HCT116 (cell line): ENCODE measurements at regions not wholly inside any gene's neighbourhood (a gene's known extent, or its start where the extent isn't known, plus 50 kb on each side); places are given as distances from the start of the nearest gene placed in this dataset.

Experiments used
- ATAC-seq: fragments of 200-7000 bp; cut with Tn5 transposase; 2 replicates; pipeline ENCODE4 v1.9.1; 2020; ENCODE audit warnings: mild to moderate bottlenecking, moderate library complexity
- BruUV-seq: library from RNA; stranded (reverse); fragments of 400-500 nt; replicated peaks from 2 replicates; lab custom pipeline; 2021; lab: Mats Ljungman, UMichigan
- CTCF ChIA-PET: fragments of 300-600 bp; sonication (Branson Sonifier 250); formaldehyde crosslinking; loops from one replicate; lab custom pipeline; 2021; ENCODE audit warnings: antibody characterized with exemption; lab: Charles Lee
- POLR2A ChIA-PET: fragments of 300-600, 350-600 bp; sonication (Branson Sonifier 250); formaldehyde crosslinking; loops from one replicate; lab custom pipeline; 2021; ENCODE audit warnings: antibody characterized with exemption; lab: Charles Lee
- RAD21 ChIA-PET, 2 experiments: fragments of 300-600 bp; sonication (Branson Sonifier 250); formaldehyde crosslinking; loops; one replicate each; lab custom pipeline; 2023; ENCODE audit warnings: low total read pairs in 2 of 2; ENCODE audit not compliant: uncharacterized antibody in 2 of 2, unreplicated experiment in 2 of 2, low non-redundant PET in 1 of 2; lab: Charles Lee
- DNase-seq: peaks from one replicate; pipeline ENCODE4 v3.0.0-alpha.2; 2010; ENCODE audit warnings: low read depth, low spot score
- H2AFZ ChIP-seq: fragments of 200-600 bp; shearing (Covaris generic), sonication (generic); 2 replicates; pipeline ENCODE4 v1.6.1; 2017; ENCODE audit warnings: low read depth, mixed run types, mixed read lengths, antibody characterized with exemption, low read length; ENCODE audit not compliant: poor library complexity, severe bottlenecking
- H3K27ac ChIP-seq: 2 replicates; pipeline ENCODE4 v1.5.1; 2012; ENCODE audit warnings: low read depth, low read length
- H3K27me3 ChIP-seq: fragments of 200-600 bp; sonication (generic); 2 replicates; pipeline ENCODE4 v1.6.1; 2016; ENCODE audit warnings: mixed run types, low read length, mixed read lengths; ENCODE audit not compliant: insufficient read depth
- H3K36me3 ChIP-seq, 2 experiments: fragments of 200-500 bp in 1 of 2; fragments of 200-600 bp in 1 of 2; sonication (Bioruptor generic) in 1 of 2; sonication (generic) in 1 of 2; 2 replicates each; pipeline versions ENCODE4 v1.5.1 to v1.6.1; 2014 to 2016; ENCODE audit warnings: low read length in 2 of 2, inconsistent platforms in 1 of 2, mixed read lengths in 1 of 2, mixed run types in 1 of 2; ENCODE audit not compliant: insufficient read depth in 2 of 2, control insufficient read depth in 1 of 2
- H3K4me1 ChIP-seq, 2 experiments: fragments of 200-600 bp in 1 of 2; sonication (generic) in 1 of 2; 2 replicates each; pipeline versions ENCODE4 v1.5.1 to v1.6.1; 2012 to 2017; ENCODE audit warnings: low read length in 2 of 2, inconsistent platforms in 1 of 2, mild to moderate bottlenecking in 1 of 2, mixed read lengths in 1 of 2, mixed run types in 1 of 2, moderate library complexity in 1 of 2; ENCODE audit not compliant: insufficient read depth in 2 of 2, control insufficient read depth in 1 of 2
- H3K4me2 ChIP-seq: fragments of 200-600 bp; sonication (generic); 2 replicates; pipeline ENCODE4 v1.6.1; 2017; ENCODE audit warnings: mixed run types, low read length, mixed read lengths
- H3K4me3 ChIP-seq, 2 experiments: fragments of 200-600 bp in 1 of 2; sonication (generic) in 1 of 2; replicated peaks in 1 of 2; 2 replicates each; pipeline ENCODE4 v1.5.1; 2011 to 2016; ENCODE audit warnings: low read length in 2 of 2, control low read depth in 1 of 2, low read depth in 1 of 2, mild to moderate bottlenecking in 1 of 2, mixed read lengths in 1 of 2, mixed run types in 1 of 2
- H3K79me2 ChIP-seq: fragments of 200-600 bp; sonication (generic); 2 replicates; pipeline ENCODE4 v1.6.1; 2017; ENCODE audit warnings: mild to moderate bottlenecking, mixed run types, low read length, moderate library complexity, mixed read lengths; ENCODE audit not compliant: insufficient read depth
- H3K9ac ChIP-seq: fragments of 200-600 bp; sonication (generic); 2 replicates; pipeline ENCODE4 v1.6.1; 2016; ENCODE audit warnings: low read length, mixed read lengths
- H3K9me2 ChIP-seq: fragments of 200-600 bp; sonication (generic), shearing (Covaris generic); 2 replicates; pipeline ENCODE4 v1.6.1; 2017; ENCODE audit warnings: mixed run types, mild to moderate bottlenecking, moderate library complexity; ENCODE audit not compliant: insufficient read depth
- H3K9me3 ChIP-seq, 2 experiments: fragments of 200-500 bp in 1 of 2; fragments of 200-600 bp in 1 of 2; sonication (Bioruptor generic) in 1 of 2; sonication (generic) in 1 of 2; 2 replicates each; pipeline ENCODE4 v1.6.1; 2014 to 2017; ENCODE audit warnings: low read length in 2 of 2, mixed read lengths in 2 of 2, inconsistent platforms in 1 of 2, low read depth in 1 of 2, mild to moderate bottlenecking in 1 of 2, mixed run types in 1 of 2, moderate library complexity in 1 of 2; ENCODE audit not compliant: control insufficient read depth in 1 of 2, insufficient read depth in 1 of 2
- H4K20me1 ChIP-seq: fragments of 200-600 bp; sonication (generic), shearing (Covaris generic); 2 replicates; pipeline ENCODE4 v1.6.1; 2017; ENCODE audit warnings: mixed run types, mild to moderate bottlenecking, moderate library complexity; ENCODE audit not compliant: insufficient read depth
- CBX3 ChIP-seq: IDR thresholded peaks from 2 replicates; pipeline ENCODE4 v1.6.1; 2012; ENCODE audit warnings: low read depth
- CEBPB ChIP-seq: IDR thresholded peaks from 2 replicates; pipeline ENCODE4 v1.6.1; 2012; ENCODE audit warnings: low read depth
- EGR1 ChIP-seq: IDR thresholded peaks from 2 replicates; pipeline ENCODE4 v1.6.1; 2012; ENCODE audit warnings: low read depth
- EZH2 ChIP-seq: fragments of 200-600 bp; sonication (generic); IDR thresholded peaks from 2 replicates; pipeline ENCODE4 v1.6.1; 2017; ENCODE audit warnings: antibody characterized with exemption, mixed run types
- EZH2phosphoT487 ChIP-seq: fragments of 200-600 bp; IDR thresholded peaks from 2 replicates; pipeline ENCODE4 v1.6.1; 2018; ENCODE audit warnings: antibody characterized with exemption, borderline replicate concordance
- FOSL1 ChIP-seq: IDR thresholded peaks from 2 replicates; pipeline ENCODE4 v1.6.1; 2012; ENCODE audit warnings: low read depth
- JUND ChIP-seq: IDR thresholded peaks from 2 replicates; pipeline ENCODE4 v1.6.1; 2012
- MAX ChIP-seq: IDR thresholded peaks from 2 replicates; pipeline ENCODE4 v1.6.1; 2012
- POLR2A ChIP-seq: IDR thresholded peaks from 2 replicates; pipeline ENCODE4 v1.7.0; 2011; ENCODE audit warnings: borderline replicate concordance; ENCODE audit not compliant: insufficient read depth, insufficient read length; ENCODE audit errors: extremely low read depth
- RAD21 ChIP-seq: IDR thresholded peaks from 2 replicates; pipeline ENCODE4 v1.6.1; 2012; ENCODE audit warnings: low read depth, mild to moderate bottlenecking
- SRF ChIP-seq: IDR thresholded peaks from 2 replicates; pipeline ENCODE4 v1.6.1; 2012; ENCODE audit warnings: low read depth
- TCF7L2 ChIP-seq: IDR thresholded peaks from 2 replicates; pipeline ENCODE4 v1.7.0; 2011; ENCODE audit warnings: borderline replicate concordance, inconsistent platforms; ENCODE audit not compliant: insufficient read depth, insufficient read length; ENCODE audit errors: extremely low read depth
- ZFX ChIP-seq: fragments of 450-650 bp; IDR thresholded peaks from 2 replicates; pipeline ENCODE4 v1.6.1; 2017
- ZNF274 ChIP-seq: fragments of 200-500 bp; sonication (Bioruptor generic); IDR thresholded peaks from 2 replicates; pipeline ENCODE4 v1.6.1; 2014; ENCODE audit warnings: mild to moderate bottlenecking, low read depth, low read length, inconsistent platforms
- intact Hi-C: fragments of 100-400 bp; cut with micrococcal nuclease; formaldehyde crosslinking; loops from 2 replicates; pipeline ENCODE4 v1.10.0; 2022
- TF ChIP-seq, protein P1 (sequence below): IDR thresholded peaks from 2 replicates; pipeline ENCODE4 v1.6.1; 2012; ENCODE audit warnings: low read depth
- TF ChIP-seq, protein P2 (sequence below): IDR thresholded peaks from 2 replicates; pipeline ENCODE4 v1.6.1; 2012
- TF ChIP-seq, protein P3 (sequence below): IDR thresholded peaks from 2 replicates; pipeline ENCODE4 v1.6.1; 2011; ENCODE audit warnings: mild to moderate bottlenecking, low read length, moderate library complexity; ENCODE audit not compliant: insufficient replicate concordance; ENCODE audit errors: extremely low read depth

DNA sequence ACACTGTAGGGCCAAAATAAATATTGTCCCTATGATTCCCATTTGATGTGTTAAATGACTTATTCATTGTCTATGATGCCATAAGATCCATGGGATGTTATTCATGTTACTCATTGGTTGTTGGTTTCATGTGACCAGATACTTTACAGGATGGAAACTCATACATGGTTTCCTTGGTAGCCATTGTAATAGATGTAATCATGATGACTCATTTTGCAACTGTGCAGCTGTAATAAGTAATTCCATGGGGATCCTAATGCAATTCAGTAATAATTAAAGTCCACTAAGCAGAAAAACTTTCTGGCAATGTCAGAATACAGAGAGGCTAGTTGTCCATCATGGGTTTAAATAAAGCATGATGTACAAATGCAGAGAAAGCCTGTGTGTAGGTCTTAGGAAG lies 389.7 kb upstream of the NR3C2 start:
- POLR2A ChIA-PET, result no interaction called here
- intact Hi-C loops, result no loop called here
- ATAC-seq (no peak), DNase-seq (peak; percentile 4)
- BruUV-seq, result no TSS peak
- CTCF ChIA-PET, result no interaction called here
- TF ChIP-seq, protein P1, sequence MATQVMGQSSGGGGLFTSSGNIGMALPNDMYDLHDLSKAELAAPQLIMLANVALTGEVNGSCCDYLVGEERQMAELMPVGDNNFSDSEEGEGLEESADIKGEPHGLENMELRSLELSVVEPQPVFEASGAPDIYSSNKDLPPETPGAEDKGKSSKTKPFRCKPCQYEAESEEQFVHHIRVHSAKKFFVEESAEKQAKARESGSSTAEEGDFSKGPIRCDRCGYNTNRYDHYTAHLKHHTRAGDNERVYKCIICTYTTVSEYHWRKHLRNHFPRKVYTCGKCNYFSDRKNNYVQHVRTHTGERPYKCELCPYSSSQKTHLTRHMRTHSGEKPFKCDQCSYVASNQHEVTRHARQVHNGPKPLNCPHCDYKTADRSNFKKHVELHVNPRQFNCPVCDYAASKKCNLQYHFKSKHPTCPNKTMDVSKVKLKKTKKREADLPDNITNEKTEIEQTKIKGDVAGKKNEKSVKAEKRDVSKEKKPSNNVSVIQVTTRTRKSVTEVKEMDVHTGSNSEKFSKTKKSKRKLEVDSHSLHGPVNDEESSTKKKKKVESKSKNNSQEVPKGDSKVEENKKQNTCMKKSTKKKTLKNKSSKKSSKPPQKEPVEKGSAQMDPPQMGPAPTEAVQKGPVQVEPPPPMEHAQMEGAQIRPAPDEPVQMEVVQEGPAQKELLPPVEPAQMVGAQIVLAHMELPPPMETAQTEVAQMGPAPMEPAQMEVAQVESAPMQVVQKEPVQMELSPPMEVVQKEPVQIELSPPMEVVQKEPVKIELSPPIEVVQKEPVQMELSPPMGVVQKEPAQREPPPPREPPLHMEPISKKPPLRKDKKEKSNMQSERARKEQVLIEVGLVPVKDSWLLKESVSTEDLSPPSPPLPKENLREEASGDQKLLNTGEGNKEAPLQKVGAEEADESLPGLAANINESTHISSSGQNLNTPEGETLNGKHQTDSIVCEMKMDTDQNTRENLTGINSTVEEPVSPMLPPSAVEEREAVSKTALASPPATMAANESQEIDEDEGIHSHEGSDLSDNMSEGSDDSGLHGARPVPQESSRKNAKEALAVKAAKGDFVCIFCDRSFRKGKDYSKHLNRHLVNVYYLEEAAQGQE, result no peak
- no peak for TF ChIP-seq SRF
- no peak for TF ChIP-seq FOSL1
- TF ChIP-seq, protein P2, sequence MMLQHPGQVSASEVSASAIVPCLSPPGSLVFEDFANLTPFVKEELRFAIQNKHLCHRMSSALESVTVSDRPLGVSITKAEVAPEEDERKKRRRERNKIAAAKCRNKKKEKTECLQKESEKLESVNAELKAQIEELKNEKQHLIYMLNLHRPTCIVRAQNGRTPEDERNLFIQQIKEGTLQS, result no peak
- TF ChIP-seq JUND, result no peak
- no peak for TF ChIP-seq POLR2A
- TF ChIP-seq EZH2phosphoT487, result no peak
- no peak for TF ChIP-seq CBX3
- TF ChIP-seq, protein P3, sequence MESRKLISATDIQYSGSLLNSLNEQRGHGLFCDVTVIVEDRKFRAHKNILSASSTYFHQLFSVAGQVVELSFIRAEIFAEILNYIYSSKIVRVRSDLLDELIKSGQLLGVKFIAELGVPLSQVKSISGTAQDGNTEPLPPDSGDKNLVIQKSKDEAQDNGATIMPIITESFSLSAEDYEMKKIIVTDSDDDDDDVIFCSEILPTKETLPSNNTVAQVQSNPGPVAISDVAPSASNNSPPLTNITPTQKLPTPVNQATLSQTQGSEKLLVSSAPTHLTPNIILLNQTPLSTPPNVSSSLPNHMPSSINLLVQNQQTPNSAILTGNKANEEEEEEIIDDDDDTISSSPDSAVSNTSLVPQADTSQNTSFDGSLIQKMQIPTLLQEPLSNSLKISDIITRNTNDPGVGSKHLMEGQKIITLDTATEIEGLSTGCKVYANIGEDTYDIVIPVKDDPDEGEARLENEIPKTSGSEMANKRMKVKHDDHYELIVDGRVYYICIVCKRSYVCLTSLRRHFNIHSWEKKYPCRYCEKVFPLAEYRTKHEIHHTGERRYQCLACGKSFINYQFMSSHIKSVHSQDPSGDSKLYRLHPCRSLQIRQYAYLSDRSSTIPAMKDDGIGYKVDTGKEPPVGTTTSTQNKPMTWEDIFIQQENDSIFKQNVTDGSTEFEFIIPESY, result no peak
- TF ChIP-seq EZH2, result no peak
- TF ChIP-seq ZFX, result no peak
- TF ChIP-seq RAD21, result no peak
- TF ChIP-seq MAX, result no peak
- no peak for TF ChIP-seq TCF7L2
- no peak for TF ChIP-seq EGR1
- no peak for TF ChIP-seq ZNF274
- no peak for TF ChIP-seq CEBPB
- H3K36me3 ChIP-seq, result no peaks in the 10 kb centered on the region
- no peak overlapping the region for H2AFZ ChIP-seq
- no peak overlapping the region for H3K9ac ChIP-seq
- no peak overlapping the region for H3K4me2 ChIP-seq
- no peaks in the 10 kb centered on the region for H3K9me3 ChIP-seq
- H3K27me3 ChIP-seq, result no peaks in the 10 kb centered on the region
- H3K9me2 ChIP-seq, result no peaks in the 10 kb centered on the region
- no peak overlapping the region for H3K27ac ChIP-seq
- RAD21 ChIA-PET, result no interaction called here
- no peaks in the 10 kb centered on the region for H3K79me2 ChIP-seq
- H3K4me3 ChIP-seq, result no peak overlapping the region
- no peaks in the 10 kb centered on the region for H3K4me1 ChIP-seq
- H4K20me1 ChIP-seq, result no peaks in the 10 kb centered on the region
